GM18511 (cell line): ENCODE measurements at regions not wholly inside any gene's neighbourhood (a gene's known extent, or its start where the extent isn't known, plus 50 kb on each side); places are given as distances from the start of the nearest gene placed in this dataset.

ENCODE experiments used
- ATAC-seq: cut with Tn5 transposase; IDR thresholded peaks from one replicate; pipeline ENCODE4 v1.9.1; 2021; ENCODE audit warnings: mild to moderate bottlenecking, moderate library complexity; ENCODE audit not compliant: unreplicated experiment

GRCh38 chr1:10848109-10848684, 51.8 kb upstream of the CASZ1 start:
- ATAC-seq = no peak

GRCh38 chr1:10850026-10850425, 53.6 kb upstream of the CASZ1 start:
- ATAC-seq = no peak

GRCh38 chr1:10851024-10852013, 54.9 kb upstream of the CASZ1 start:
- ATAC-seq = no peak

- ATAC-seq = no peak
Measured at GRCh38 chr1:10852018-10852417, 55.6 kb upstream of the CASZ1 start.

GRCh38 chr1:10852486-10852885, 56.0 kb upstream of the CASZ1 start:
- ATAC-seq = no peak

- no peak for ATAC-seq
Measured at GRCh38 chr1:10852998-10853520, 56.6 kb upstream of the CASZ1 start.

- no peak for ATAC-seq
Measured at GRCh38 chr1:10853701-10854100, 57.3 kb upstream of the CASZ1 start.

GRCh38 chr1:10854856-10855459, 58.5 kb upstream of the CASZ1 start:
- no peak for ATAC-seq

GRCh38 chr1:10856176-10856683, 59.8 kb upstream of the CASZ1 start:
- ATAC-seq = no peak

GRCh38 chr1:10856863-10857598, 60.6 kb upstream of the CASZ1 start:
- no peak for ATAC-seq

GRCh38 chr1:10857687-10858086, 61.2 kb upstream of the CASZ1 start:
- no peak for ATAC-seq

GRCh38 chr1:10860218-10860617, 63.8 kb upstream of the CASZ1 start:
- no peak for ATAC-seq

GRCh38 chr1:10860682-10861081, 64.2 kb upstream of the CASZ1 start:
- ATAC-seq = no peak

GRCh38 chr1:10861822-10862221, 65.4 kb upstream of the CASZ1 start:
- no peak for ATAC-seq

GRCh38 chr1:10862743-10863335, 66.4 kb upstream of the CASZ1 start:
- no peak for ATAC-seq

GRCh38 chr1:10863886-10864285, 67.4 kb upstream of the CASZ1 start:
- ATAC-seq = no peak

- ATAC-seq = no peak
Measured at GRCh38 chr1:10864776-10865175, 68.3 kb upstream of the CASZ1 start.

- ATAC-seq = no peak
Measured at GRCh38 chr1:10865518-10866320, 69.3 kb upstream of the CASZ1 start.

GRCh38 chr1:10866321-10867093, 70.1 kb upstream of the CASZ1 start:
- ATAC-seq = no peak
